ENCODE measurements at regions not wholly inside any gene's neighbourhood (a gene's known extent, or its start where the extent isn't known, plus 50 kb on each side); places are given as distances from the start of the nearest gene placed in this dataset.

- no peaks in the 10 kb centered on the region for H3K27me3 ChIP-seq (ENCODE audit: control insufficient read depth, insufficient read depth, low read length)
- H3K4me1 ChIP-seq (ENCODE audit: control insufficient read depth, low read depth, low read length): peaks cover 5% of the 10 kb centered on the region
- H3K9ac ChIP-seq (ENCODE audit: low read length): no peak overlapping the region
- H3K9me3 ChIP-seq (ENCODE audit: control insufficient read depth, low read depth, low read length): no peaks in the 10 kb centered on the region
- H3K4me3 ChIP-seq (ENCODE audit: low read length): no peak overlapping the region
- H3K27ac ChIP-seq (ENCODE audit: low read length): no peak overlapping the region
- H3K36me3 ChIP-seq (ENCODE audit: control insufficient read depth, low read depth, low read length): no peaks in the 10 kb centered on the region
Observed at GRCh38 chr13:27014406-27015359, 156.9 kb downstream of the USP12 start.

- Histone ChIP-seq H3K4me1 (ENCODE audit: control insufficient read depth, low read depth, low read length) (no peaks in the 10 kb centered on the region), H3K9me3 (ENCODE audit: control insufficient read depth, low read depth, low read length) (no peaks in the 10 kb centered on the region), H3K36me3 (ENCODE audit: control insufficient read depth, low read depth, low read length) (no peaks in the 10 kb centered on the region), H3K9ac (ENCODE audit: low read length) (no peak overlapping the region), H3K4me3 (ENCODE audit: low read length) (no peak overlapping the region), H3K27ac (ENCODE audit: low read length) (no peak overlapping the region), H3K27me3 (ENCODE audit: control insufficient read depth, insufficient read depth, low read length) (peaks cover 5% of the 10 kb centered on the region)
Observed at GRCh38 chr13:27012482-27013197, 159.0 kb downstream of the USP12 start.

- H3K9me3 ChIP-seq (ENCODE audit: control insufficient read depth, low read depth, low read length): no peaks in the 10 kb centered on the region
- H3K27me3 ChIP-seq (ENCODE audit: control insufficient read depth, insufficient read depth, low read length): peaks cover 15% of the 10 kb centered on the region
- no peak overlapping the region for H3K27ac ChIP-seq (ENCODE audit: low read length)
- H3K9ac ChIP-seq (ENCODE audit: low read length): no peak overlapping the region
- peaks cover 5% of the 10 kb centered on the region for H3K4me1 ChIP-seq (ENCODE audit: control insufficient read depth, low read depth, low read length)
- no peak overlapping the region for H3K4me3 ChIP-seq (ENCODE audit: low read length)
- H3K36me3 ChIP-seq (ENCODE audit: control insufficient read depth, low read depth, low read length): no peaks in the 10 kb centered on the region
Observed at GRCh38 chr13:27011661-27012060, 159.9 kb downstream of the USP12 start.

GRCh38 chr13:27008733-27009132 is 162.9 kb downstream of the USP12 start:
- no peak overlapping the region for H3K9ac ChIP-seq (ENCODE audit: low read length)
- no peak overlapping the region for H3K27ac ChIP-seq (ENCODE audit: low read length)
- no peaks in the 10 kb centered on the region for H3K9me3 ChIP-seq (ENCODE audit: control insufficient read depth, low read depth, low read length)
- H3K36me3 ChIP-seq (ENCODE audit: control insufficient read depth, low read depth, low read length): no peaks in the 10 kb centered on the region
- H3K27me3 ChIP-seq (ENCODE audit: control insufficient read depth, insufficient read depth, low read length): peaks cover 29% of the 10 kb centered on the region
- H3K4me3 ChIP-seq (ENCODE audit: low read length): no peak overlapping the region
- H3K4me1 ChIP-seq (ENCODE audit: control insufficient read depth, low read depth, low read length): peaks cover 5% of the 10 kb centered on the region

- H3K36me3 ChIP-seq (ENCODE audit: control insufficient read depth, low read depth, low read length): no peaks in the 10 kb centered on the region
- H3K4me1 ChIP-seq (ENCODE audit: control insufficient read depth, low read depth, low read length): peaks cover 5% of the 10 kb centered on the region
- H3K4me3 ChIP-seq (ENCODE audit: low read length): peak overlapping the region; percentile 53
- no peaks in the 10 kb centered on the region for H3K9me3 ChIP-seq (ENCODE audit: control insufficient read depth, low read depth, low read length)
- H3K27ac ChIP-seq (ENCODE audit: low read length): no peak overlapping the region
- peaks cover 29% of the 10 kb centered on the region for H3K27me3 ChIP-seq (ENCODE audit: control insufficient read depth, insufficient read depth, low read length)
- no peak overlapping the region for H3K9ac ChIP-seq (ENCODE audit: low read length)
Observed at GRCh38 chr13:27007166-27007565, 164.4 kb downstream of the USP12 start.

GRCh38 chr13:27006519-27007161 is 165.0 kb downstream of the USP12 start:
- Histone ChIP-seq H3K9ac (ENCODE audit: low read length) (no peak overlapping the region), H3K36me3 (ENCODE audit: control insufficient read depth, low read depth, low read length) (no peaks in the 10 kb centered on the region), H3K27me3 (ENCODE audit: control insufficient read depth, insufficient read depth, low read length) (peaks cover 29% of the 10 kb centered on the region), H3K4me1 (ENCODE audit: control insufficient read depth, low read depth, low read length) (peaks cover 5% of the 10 kb centered on the region), H3K4me3 (ENCODE audit: low read length) (peak overlapping the region; percentile 53), H3K9me3 (ENCODE audit: control insufficient read depth, low read depth, low read length) (no peaks in the 10 kb centered on the region), H3K27ac (ENCODE audit: low read length) (no peak overlapping the region)

- peaks cover 5% of the 10 kb centered on the region for H3K4me1 ChIP-seq (ENCODE audit: control insufficient read depth, low read depth, low read length)
- H3K27me3 ChIP-seq (ENCODE audit: control insufficient read depth, insufficient read depth, low read length): peaks cover 29% of the 10 kb centered on the region
- no peak overlapping the region for H3K27ac ChIP-seq (ENCODE audit: low read length)
- no peaks in the 10 kb centered on the region for H3K9me3 ChIP-seq (ENCODE audit: control insufficient read depth, low read depth, low read length)
- no peaks in the 10 kb centered on the region for H3K36me3 ChIP-seq (ENCODE audit: control insufficient read depth, low read depth, low read length)
- no peak overlapping the region for H3K9ac ChIP-seq (ENCODE audit: low read length)
- peak overlapping the region; percentile 53 for H3K4me3 ChIP-seq (ENCODE audit: low read length)
Observed at GRCh38 chr13:27005976-27006518, 165.6 kb downstream of the USP12 start.

GRCh38 chr13:27005556-27005955 is 166.1 kb downstream of the USP12 start:
- no peaks in the 10 kb centered on the region for H3K36me3 ChIP-seq (ENCODE audit: control insufficient read depth, low read depth, low read length)
- H3K9ac ChIP-seq (ENCODE audit: low read length): no peak overlapping the region
- H3K4me1 ChIP-seq (ENCODE audit: control insufficient read depth, low read depth, low read length): peaks cover 5% of the 10 kb centered on the region
- no peak overlapping the region for H3K4me3 ChIP-seq (ENCODE audit: low read length)
- peaks cover 29% of the 10 kb centered on the region for H3K27me3 ChIP-seq (ENCODE audit: control insufficient read depth, insufficient read depth, low read length)
- H3K27ac ChIP-seq (ENCODE audit: low read length): no peak overlapping the region
- no peaks in the 10 kb centered on the region for H3K9me3 ChIP-seq (ENCODE audit: control insufficient read depth, low read depth, low read length)

GRCh38 chr13:27004866-27005265 is 166.7 kb downstream of the USP12 start:
- Histone ChIP-seq H3K27me3 (ENCODE audit: control insufficient read depth, insufficient read depth, low read length) (peaks cover 29% of the 10 kb centered on the region), H3K4me1 (ENCODE audit: control insufficient read depth, low read depth, low read length) (peaks cover 5% of the 10 kb centered on the region), H3K4me3 (ENCODE audit: low read length) (no peak overlapping the region), H3K36me3 (ENCODE audit: control insufficient read depth, low read depth, low read length) (no peaks in the 10 kb centered on the region), H3K9me3 (ENCODE audit: control insufficient read depth, low read depth, low read length) (no peaks in the 10 kb centered on the region), H3K9ac (ENCODE audit: low read length) (no peak overlapping the region), H3K27ac (ENCODE audit: low read length) (no peak overlapping the region)

GRCh38 chr13:27004326-27004725 is 167.3 kb downstream of the USP12 start:
- Histone ChIP-seq H3K4me3 (ENCODE audit: low read length) (no peak overlapping the region), H3K27me3 (ENCODE audit: control insufficient read depth, insufficient read depth, low read length) (peaks cover 29% of the 10 kb centered on the region), H3K4me1 (ENCODE audit: control insufficient read depth, low read depth, low read length) (peaks cover 5% of the 10 kb centered on the region), H3K9me3 (ENCODE audit: control insufficient read depth, low read depth, low read length) (no peaks in the 10 kb centered on the region), H3K9ac (ENCODE audit: low read length) (no peak overlapping the region), H3K36me3 (ENCODE audit: control insufficient read depth, low read depth, low read length) (no peaks in the 10 kb centered on the region), H3K27ac (ENCODE audit: low read length) (no peak overlapping the region)

- H3K9ac ChIP-seq (ENCODE audit: low read length): no peak overlapping the region
- no peaks in the 10 kb centered on the region for H3K36me3 ChIP-seq (ENCODE audit: control insufficient read depth, low read depth, low read length)
- peaks cover 14% of the 10 kb centered on the region for H3K27me3 ChIP-seq (ENCODE audit: control insufficient read depth, insufficient read depth, low read length)
- H3K9me3 ChIP-seq (ENCODE audit: control insufficient read depth, low read depth, low read length): no peaks in the 10 kb centered on the region
- H3K4me3 ChIP-seq (ENCODE audit: low read length): no peak overlapping the region
- no peaks in the 10 kb centered on the region for H3K4me1 ChIP-seq (ENCODE audit: control insufficient read depth, low read depth, low read length)
- no peak overlapping the region for H3K27ac ChIP-seq (ENCODE audit: low read length)
Observed at GRCh38 chr13:27001705-27002104, 169.9 kb downstream of the USP12 start.
